Neural cell (in vitro differentiated cells): ENCODE measurements at regions not wholly inside any gene's neighbourhood (a gene's known extent, or its start where the extent isn't known, plus 50 kb on each side); places are given as distances from the start of the nearest gene placed in this dataset.
A peak's percentile ranks its signal among the peaks of the same experiment; 100 is the strongest.

Experiments
- H2AFZ ChIP-seq: fragments of 200-600, 300-800 bp; sonication (generic), shearing (Covaris generic); 2 replicates; pipeline ENCODE4 v1.6.0; 2014; ENCODE audit warnings: low read depth, mild to moderate bottlenecking, antibody characterized with exemption, low read length, moderate library complexity
- H3F3A ChIP-seq: fragments of 200-600 bp; shearing (Covaris generic); 2 replicates; pipeline ENCODE4 v1.6.1; 2016; ENCODE audit warnings: mild to moderate bottlenecking, moderate library complexity, mixed read lengths, antibody characterized with exemption, low read length; ENCODE audit not compliant: insufficient read depth, poor library complexity, severe bottlenecking
- H3K27ac ChIP-seq: fragments of 200-600, 300-800 bp; sonication (generic), shearing (Covaris generic); 2 replicates; pipeline ENCODE4 v1.5.1; 2014; ENCODE audit warnings: mild to moderate bottlenecking, low read length, moderate library complexity
- H3K27me3 ChIP-seq: fragments of 300-800, 200-600 bp; sonication (generic), shearing (Covaris generic); 2 replicates; pipeline ENCODE4 v1.6.0; 2014; ENCODE audit warnings: mild to moderate bottlenecking, low read depth, low read length, moderate library complexity; ENCODE audit not compliant: insufficient read depth
- H3K36me3 ChIP-seq: fragments of 300-800, 200-600 bp; sonication (generic), shearing (Covaris generic); 2 replicates; pipeline ENCODE4 v1.5.1; 2014; ENCODE audit warnings: mild to moderate bottlenecking, antibody characterized with exemption, low read length, moderate library complexity; ENCODE audit not compliant: insufficient read depth
- H3K4me2 ChIP-seq: fragments of 300-800, 200-600 bp; sonication (generic), shearing (Covaris generic); 2 replicates; pipeline ENCODE4 v1.6.0; 2014; ENCODE audit warnings: mild to moderate bottlenecking, low read length
- H3K4me3 ChIP-seq: fragments of 300-800, 200-600 bp; sonication (generic), shearing (Covaris generic); 2 replicates; pipeline ENCODE4 v1.5.1; 2014; ENCODE audit warnings: mild to moderate bottlenecking, low read length, moderate library complexity
- H3K79me2 ChIP-seq: fragments of 200-600 bp; shearing (Covaris generic); replicated peaks from 2 replicates; pipeline ENCODE4 v1.6.0; 2014; ENCODE audit warnings: mild to moderate bottlenecking, low read length, moderate library complexity; ENCODE audit not compliant: insufficient read depth
- H3K9ac ChIP-seq: fragments of 300-800, 200-600 bp; sonication (generic), shearing (Covaris generic); 2 replicates; pipeline ENCODE4 v1.6.1; 2016; ENCODE audit warnings: mild to moderate bottlenecking, low read length, mixed read lengths
- H3K9me2 ChIP-seq: fragments of 200-600 bp; shearing (Covaris generic); 2 replicates; pipeline ENCODE4 v1.6.1; 2016; ENCODE audit warnings: mild to moderate bottlenecking, low read length, mixed read lengths; ENCODE audit not compliant: insufficient read depth
- H3K9me3 ChIP-seq: fragments of 200-600, 300-800 bp; sonication (generic), shearing (Covaris generic); 2 replicates; pipeline ENCODE4 v1.6.1; 2016; ENCODE audit warnings: mild to moderate bottlenecking, mixed run types, low read length, moderate library complexity, mixed read lengths
- H4K20me1 ChIP-seq: fragments of 200-600 bp; shearing (Covaris generic); 2 replicates; pipeline ENCODE4 v1.6.1; 2016; ENCODE audit warnings: mild to moderate bottlenecking, mixed run types; ENCODE audit not compliant: insufficient read depth
- EP300 ChIP-seq: fragments of 450-650 bp; conservative IDR thresholded peaks from 2 replicates; pipeline ENCODE4 v1.6.1; 2014; ENCODE audit warnings: antibody characterized with exemption, mild to moderate bottlenecking, moderate library complexity; ENCODE audit not compliant: poor library complexity, severe bottlenecking
- EZH2 ChIP-seq: fragments of 200-600, 300-800 bp; shearing (Covaris generic), sonication (generic); IDR thresholded peaks from 2 replicates; pipeline ENCODE4 v1.6.1; 2014; ENCODE audit warnings: antibody characterized with exemption, low read length, borderline replicate concordance, mild to moderate bottlenecking; ENCODE audit not compliant: insufficient read depth, poor library complexity, severe bottlenecking
- MXI1 ChIP-seq: fragments of 450-650 bp; conservative IDR thresholded peaks from 2 replicates; pipeline ENCODE4 v1.6.1; 2014; ENCODE audit warnings: antibody characterized with exemption, mild to moderate bottlenecking; ENCODE audit not compliant: poor library complexity, severe bottlenecking
- POLR2AphosphoS5 ChIP-seq: IDR thresholded peaks from 2 replicates; pipeline ENCODE4 v1.6.1; 2012
- RAD21 ChIP-seq: fragments of 450-650 bp; conservative IDR thresholded peaks from 2 replicates; pipeline ENCODE4 v1.6.1; 2014; ENCODE audit warnings: antibody characterized with exemption, mild to moderate bottlenecking, moderate library complexity
- SMC3 ChIP-seq: fragments of 450-650 bp; conservative IDR thresholded peaks from 2 replicates; pipeline ENCODE4 v1.6.1; 2014; ENCODE audit warnings: antibody characterized with exemption, mild to moderate bottlenecking, moderate library complexity; ENCODE audit not compliant: poor library complexity
- TAF1 ChIP-seq: IDR thresholded peaks from 2 replicates; pipeline ENCODE4 v1.6.1; 2012; ENCODE audit warnings: low read depth
- TF ChIP-seq, protein P1 (sequence below): IDR thresholded peaks from 2 replicates; pipeline ENCODE4 v1.6.1; 2012; ENCODE audit warnings: borderline replicate concordance
- TF ChIP-seq, protein P2 (sequence below): fragments of 450-650 bp; IDR thresholded peaks from 2 replicates; pipeline ENCODE4 v1.5.1; 2014; ENCODE audit warnings: antibody characterized with exemption, mild to moderate bottlenecking, moderate library complexity; ENCODE audit not compliant: poor library complexity, severe bottlenecking

DNA sequence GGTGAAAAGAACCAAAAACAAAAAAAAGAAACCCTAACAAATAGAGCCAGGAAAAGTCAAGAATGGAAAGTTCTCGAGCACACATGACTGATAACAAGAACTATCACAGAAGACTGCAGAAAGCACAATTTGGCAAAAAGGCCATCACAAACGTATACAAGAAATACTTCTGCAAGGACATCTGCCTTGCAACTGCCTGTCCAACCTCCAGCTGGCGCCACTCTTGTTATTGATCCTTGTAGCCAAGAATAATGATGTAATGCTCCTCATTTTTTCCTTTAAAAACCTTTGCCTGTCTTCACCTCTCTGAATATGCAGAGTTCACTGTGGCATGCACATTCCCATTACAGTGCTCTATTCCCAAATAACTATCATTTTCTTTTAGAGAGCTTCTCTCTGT is 87.9 kb upstream of the BMP5 start:
- no peaks in the 10 kb centered on the region for H3K9me3 ChIP-seq
- no peaks in the 10 kb centered on the region for H3K79me2 ChIP-seq

DNA sequence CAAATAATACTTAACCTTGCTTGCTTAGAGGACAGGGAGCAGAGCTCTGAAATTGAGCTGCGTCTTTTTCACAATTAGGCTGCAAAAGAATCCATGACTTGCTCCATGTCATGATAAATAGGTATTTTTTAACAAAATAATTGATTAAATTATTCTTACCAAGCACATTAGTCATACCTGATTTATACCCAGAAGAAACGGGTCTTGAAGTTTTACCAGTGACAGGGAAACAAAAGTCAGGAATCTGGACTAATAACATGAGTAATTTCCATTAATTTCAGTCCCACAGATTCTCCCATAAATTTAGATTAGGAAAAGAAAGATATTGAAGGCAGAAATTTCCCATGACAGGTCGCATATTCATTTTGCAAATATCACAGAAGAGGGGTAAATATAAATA is 85.0 kb upstream of the BMP5 start:
- no peaks in the 10 kb centered on the region for H3F3A ChIP-seq
- no peaks in the 10 kb centered on the region for H3K79me2 ChIP-seq
- H3K4me2 ChIP-seq = no peak overlapping the region
- H4K20me1 ChIP-seq = no peaks in the 10 kb centered on the region
- no peak overlapping the region for H3K9ac ChIP-seq
- H3K4me3 ChIP-seq = no peak overlapping the region
- H3K9me2 ChIP-seq = no peaks in the 10 kb centered on the region
- H2AFZ ChIP-seq = no peak overlapping the region
- no peak overlapping the region for H3K27ac ChIP-seq
- H3K9me3 ChIP-seq = no peaks in the 10 kb centered on the region
- H3K36me3 ChIP-seq = no peaks in the 10 kb centered on the region
- H3K27me3 ChIP-seq = no peaks in the 10 kb centered on the region
- TF ChIP-seq, protein P1, sequence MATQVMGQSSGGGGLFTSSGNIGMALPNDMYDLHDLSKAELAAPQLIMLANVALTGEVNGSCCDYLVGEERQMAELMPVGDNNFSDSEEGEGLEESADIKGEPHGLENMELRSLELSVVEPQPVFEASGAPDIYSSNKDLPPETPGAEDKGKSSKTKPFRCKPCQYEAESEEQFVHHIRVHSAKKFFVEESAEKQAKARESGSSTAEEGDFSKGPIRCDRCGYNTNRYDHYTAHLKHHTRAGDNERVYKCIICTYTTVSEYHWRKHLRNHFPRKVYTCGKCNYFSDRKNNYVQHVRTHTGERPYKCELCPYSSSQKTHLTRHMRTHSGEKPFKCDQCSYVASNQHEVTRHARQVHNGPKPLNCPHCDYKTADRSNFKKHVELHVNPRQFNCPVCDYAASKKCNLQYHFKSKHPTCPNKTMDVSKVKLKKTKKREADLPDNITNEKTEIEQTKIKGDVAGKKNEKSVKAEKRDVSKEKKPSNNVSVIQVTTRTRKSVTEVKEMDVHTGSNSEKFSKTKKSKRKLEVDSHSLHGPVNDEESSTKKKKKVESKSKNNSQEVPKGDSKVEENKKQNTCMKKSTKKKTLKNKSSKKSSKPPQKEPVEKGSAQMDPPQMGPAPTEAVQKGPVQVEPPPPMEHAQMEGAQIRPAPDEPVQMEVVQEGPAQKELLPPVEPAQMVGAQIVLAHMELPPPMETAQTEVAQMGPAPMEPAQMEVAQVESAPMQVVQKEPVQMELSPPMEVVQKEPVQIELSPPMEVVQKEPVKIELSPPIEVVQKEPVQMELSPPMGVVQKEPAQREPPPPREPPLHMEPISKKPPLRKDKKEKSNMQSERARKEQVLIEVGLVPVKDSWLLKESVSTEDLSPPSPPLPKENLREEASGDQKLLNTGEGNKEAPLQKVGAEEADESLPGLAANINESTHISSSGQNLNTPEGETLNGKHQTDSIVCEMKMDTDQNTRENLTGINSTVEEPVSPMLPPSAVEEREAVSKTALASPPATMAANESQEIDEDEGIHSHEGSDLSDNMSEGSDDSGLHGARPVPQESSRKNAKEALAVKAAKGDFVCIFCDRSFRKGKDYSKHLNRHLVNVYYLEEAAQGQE = no peak
- TF ChIP-seq EP300 = no peak
- TF ChIP-seq SMC3 = no peak
- no peak for TF ChIP-seq POLR2AphosphoS5
- TF ChIP-seq MXI1 = no peak
- no peak for TF ChIP-seq RAD21
- no peak for TF ChIP-seq EZH2
- TF ChIP-seq, protein P2, sequence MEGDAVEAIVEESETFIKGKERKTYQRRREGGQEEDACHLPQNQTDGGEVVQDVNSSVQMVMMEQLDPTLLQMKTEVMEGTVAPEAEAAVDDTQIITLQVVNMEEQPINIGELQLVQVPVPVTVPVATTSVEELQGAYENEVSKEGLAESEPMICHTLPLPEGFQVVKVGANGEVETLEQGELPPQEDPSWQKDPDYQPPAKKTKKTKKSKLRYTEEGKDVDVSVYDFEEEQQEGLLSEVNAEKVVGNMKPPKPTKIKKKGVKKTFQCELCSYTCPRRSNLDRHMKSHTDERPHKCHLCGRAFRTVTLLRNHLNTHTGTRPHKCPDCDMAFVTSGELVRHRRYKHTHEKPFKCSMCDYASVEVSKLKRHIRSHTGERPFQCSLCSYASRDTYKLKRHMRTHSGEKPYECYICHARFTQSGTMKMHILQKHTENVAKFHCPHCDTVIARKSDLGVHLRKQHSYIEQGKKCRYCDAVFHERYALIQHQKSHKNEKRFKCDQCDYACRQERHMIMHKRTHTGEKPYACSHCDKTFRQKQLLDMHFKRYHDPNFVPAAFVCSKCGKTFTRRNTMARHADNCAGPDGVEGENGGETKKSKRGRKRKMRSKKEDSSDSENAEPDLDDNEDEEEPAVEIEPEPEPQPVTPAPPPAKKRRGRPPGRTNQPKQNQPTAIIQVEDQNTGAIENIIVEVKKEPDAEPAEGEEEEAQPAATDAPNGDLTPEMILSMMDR = no peak
- TF ChIP-seq TAF1 = no peak

More for the DNA sequence above, 87.9 kb upstream of the BMP5 start:
- H3K4me2 ChIP-seq = no peak overlapping the region
- no peak overlapping the region for H3K9ac ChIP-seq
- H3K9me2 ChIP-seq = no peaks in the 10 kb centered on the region
- no peaks in the 10 kb centered on the region for H3F3A ChIP-seq
- H3K27me3 ChIP-seq = no peaks in the 10 kb centered on the region
- no peak overlapping the region for H3K4me3 ChIP-seq
- H2AFZ ChIP-seq = no peak overlapping the region
- H3K36me3 ChIP-seq = no peaks in the 10 kb centered on the region
- no peak for TF ChIP-seq POLR2AphosphoS5
- TF ChIP-seq, protein P2 = peak; percentile 26
- no peak overlapping the region for H3K27ac ChIP-seq
- H4K20me1 ChIP-seq = no peaks in the 10 kb centered on the region
